B cell (primary cell): ENCODE measurements at regions not wholly inside any gene's neighbourhood (a gene's known extent, or its start where the extent isn't known, plus 50 kb on each side); places are given as distances from the start of the nearest gene placed in this dataset.

Experiments used
- EZH2 ChIP-seq: IDR thresholded peaks from 2 replicates; pipeline ENCODE4 v1.6.1; 2012; ENCODE audit warnings: borderline replicate concordance, low read depth, mild to moderate bottlenecking, moderate library complexity, low read length; ENCODE audit not compliant: insufficient read depth, poor library complexity, severe bottlenecking
- TF ChIP-seq, protein P1 (sequence below): fragments of 200-600 bp; IDR thresholded peaks from one replicate; pipeline ENCODE4 v1.8.0; 2022; ENCODE audit warnings: antibody characterized with exemption, mild to moderate bottlenecking

DNA sequence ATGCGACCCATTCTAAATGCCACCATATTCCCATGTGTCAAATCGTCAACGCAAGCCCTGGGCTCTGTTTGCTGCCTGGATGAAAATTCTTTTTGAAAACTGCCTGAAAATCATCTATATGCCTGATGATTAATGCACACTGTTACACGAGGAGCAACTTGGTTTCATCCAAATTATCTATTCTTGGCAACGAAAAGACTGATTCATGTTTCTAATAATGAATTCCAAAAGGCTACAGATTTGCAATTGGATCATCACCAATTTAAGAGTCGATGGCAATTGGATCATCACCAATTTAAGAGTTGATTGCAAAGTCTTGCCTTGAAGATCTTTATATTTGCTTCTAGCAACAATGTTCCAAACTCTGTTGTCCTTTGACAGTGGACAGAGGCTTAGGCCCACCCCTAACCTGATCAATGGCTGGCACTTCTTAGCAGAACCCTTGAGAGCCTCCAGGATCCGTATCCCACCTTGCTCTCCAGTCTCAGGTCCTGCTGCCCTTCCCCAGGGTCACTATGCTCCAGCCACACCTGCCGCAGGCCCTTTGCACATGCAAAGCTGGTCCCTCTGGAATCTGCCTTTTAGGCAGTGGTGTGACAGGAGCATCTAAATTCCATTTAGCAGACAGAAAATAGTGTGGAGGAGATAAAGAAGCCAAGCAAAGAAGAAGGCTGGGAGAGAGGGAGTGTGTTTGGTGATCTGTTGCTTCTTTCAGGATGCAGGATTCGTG lies 460.9 kb upstream of the SULF2 start:
- TF ChIP-seq, protein P1, sequence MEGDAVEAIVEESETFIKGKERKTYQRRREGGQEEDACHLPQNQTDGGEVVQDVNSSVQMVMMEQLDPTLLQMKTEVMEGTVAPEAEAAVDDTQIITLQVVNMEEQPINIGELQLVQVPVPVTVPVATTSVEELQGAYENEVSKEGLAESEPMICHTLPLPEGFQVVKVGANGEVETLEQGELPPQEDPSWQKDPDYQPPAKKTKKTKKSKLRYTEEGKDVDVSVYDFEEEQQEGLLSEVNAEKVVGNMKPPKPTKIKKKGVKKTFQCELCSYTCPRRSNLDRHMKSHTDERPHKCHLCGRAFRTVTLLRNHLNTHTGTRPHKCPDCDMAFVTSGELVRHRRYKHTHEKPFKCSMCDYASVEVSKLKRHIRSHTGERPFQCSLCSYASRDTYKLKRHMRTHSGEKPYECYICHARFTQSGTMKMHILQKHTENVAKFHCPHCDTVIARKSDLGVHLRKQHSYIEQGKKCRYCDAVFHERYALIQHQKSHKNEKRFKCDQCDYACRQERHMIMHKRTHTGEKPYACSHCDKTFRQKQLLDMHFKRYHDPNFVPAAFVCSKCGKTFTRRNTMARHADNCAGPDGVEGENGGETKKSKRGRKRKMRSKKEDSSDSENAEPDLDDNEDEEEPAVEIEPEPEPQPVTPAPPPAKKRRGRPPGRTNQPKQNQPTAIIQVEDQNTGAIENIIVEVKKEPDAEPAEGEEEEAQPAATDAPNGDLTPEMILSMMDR: no peak
- no peak for TF ChIP-seq EZH2
